EH (cell line): ENCODE measurements at regions not wholly inside any gene's neighbourhood (a gene's known extent, or its start where the extent isn't known, plus 50 kb on each side); places are given as distances from the start of the nearest gene placed in this dataset.
"Not testable (repeated sequence)": the region's sequence is repeated elsewhere in the genome, so short reads cannot be mapped to it uniquely, and the experiment has no call there.

ENCODE experiments used
- DNase-seq: peaks from one replicate; pipeline ENCODE4 v3.0.0-alpha.2; 2015; ENCODE audit warnings: low read depth

GRCh38 chrX:89539150-89539549 lies 382.6 kb upstream of the TGIF2LX start:
- DNase-seq, result not testable (repeated sequence)

GRCh38 chrX:89557146-89557545 lies 364.6 kb upstream of the TGIF2LX start:
- not testable (repeated sequence) for DNase-seq

GRCh38 chrX:89562079-89562478 lies 359.6 kb upstream of the TGIF2LX start:
- DNase-seq, result not testable (repeated sequence)

GRCh38 chrX:89563107-89563506 lies 358.6 kb upstream of the TGIF2LX start:
- DNase-seq, result not testable (repeated sequence)

GRCh38 chrX:89567787-89568186 lies 353.9 kb upstream of the TGIF2LX start:
- DNase-seq, result not testable (repeated sequence)

GRCh38 chrX:89581868-89582267 lies 339.8 kb upstream of the TGIF2LX start:
- not testable (repeated sequence) for DNase-seq

- not testable (repeated sequence) for DNase-seq
Observed at GRCh38 chrX:89631858-89632257, 289.9 kb upstream of the TGIF2LX start.

- not testable (repeated sequence) for DNase-seq
Observed at GRCh38 chrX:89635887-89636286, 285.8 kb upstream of the TGIF2LX start.

GRCh38 chrX:89658662-89659061 lies 263.0 kb upstream of the TGIF2LX start:
- DNase-seq, result not testable (repeated sequence)

GRCh38 chrX:89706481-89706880 lies 215.2 kb upstream of the TGIF2LX start:
- not testable (repeated sequence) for DNase-seq

GRCh38 chrX:89707363-89707927 lies 214.3 kb upstream of the TGIF2LX start:
- DNase-seq, result not testable (repeated sequence)

GRCh38 chrX:89734367-89734766 lies 187.3 kb upstream of the TGIF2LX start:
- DNase-seq, result not testable (repeated sequence)

GRCh38 chrX:89756466-89756865 lies 165.2 kb upstream of the TGIF2LX start:
- not testable (repeated sequence) for DNase-seq

- DNase-seq, result peak; percentile 0
Observed at GRCh38 chrX:89757767-89758166, 163.9 kb upstream of the TGIF2LX start.

GRCh38 chrX:89759076-89759685 lies 162.5 kb upstream of the TGIF2LX start:
- not testable (repeated sequence) for DNase-seq

- not testable (repeated sequence) for DNase-seq
Observed at GRCh38 chrX:89771639-89772038, 150.1 kb upstream of the TGIF2LX start.

GRCh38 chrX:89811440-89811839 lies 110.3 kb upstream of the TGIF2LX start:
- DNase-seq, result not testable (repeated sequence)

GRCh38 chrX:89839723-89840122 lies 82.0 kb upstream of the TGIF2LX start:
- not testable (repeated sequence) for DNase-seq

- DNase-seq, result not testable (repeated sequence)
Observed at GRCh38 chrX:89871662-89872061, 50.0 kb upstream of the TGIF2LX start.
